ENCODE measurements at regions not wholly inside any gene's neighbourhood (a gene's known extent, or its start where the extent isn't known, plus 50 kb on each side); places are given as distances from the start of the nearest gene placed in this dataset.
A peak's percentile ranks its signal among the peaks of the same experiment; 100 is the strongest.

DNA sequence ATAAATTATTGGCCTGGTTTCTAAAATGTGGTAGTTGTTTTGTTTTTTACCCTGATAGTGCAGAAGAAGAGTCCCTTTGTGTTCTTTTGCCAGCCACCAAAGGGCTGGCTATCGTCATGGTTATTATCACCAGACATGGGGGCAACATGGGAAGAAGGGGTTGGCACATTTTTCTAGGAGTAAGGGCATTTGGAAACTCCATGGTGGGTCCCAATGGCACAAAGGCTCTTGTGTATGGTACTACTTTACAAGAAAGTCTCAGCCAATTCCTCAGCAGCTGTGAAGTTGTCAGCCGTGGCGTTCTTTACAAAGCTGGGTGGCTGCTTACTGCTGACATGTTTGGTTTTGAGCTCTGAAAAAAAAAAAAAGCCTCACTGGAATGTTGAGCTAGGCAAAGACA, 330.4 kb upstream of the ESRRG start:
- in situ Hi-C loops (cut with MboI; ENCODE audit: low sequenced_read_pairs, unreplicated experiment): no loop called here
- no peak for DNase-seq (ENCODE audit: low spot score)
- TF ChIP-seq, protein P1, sequence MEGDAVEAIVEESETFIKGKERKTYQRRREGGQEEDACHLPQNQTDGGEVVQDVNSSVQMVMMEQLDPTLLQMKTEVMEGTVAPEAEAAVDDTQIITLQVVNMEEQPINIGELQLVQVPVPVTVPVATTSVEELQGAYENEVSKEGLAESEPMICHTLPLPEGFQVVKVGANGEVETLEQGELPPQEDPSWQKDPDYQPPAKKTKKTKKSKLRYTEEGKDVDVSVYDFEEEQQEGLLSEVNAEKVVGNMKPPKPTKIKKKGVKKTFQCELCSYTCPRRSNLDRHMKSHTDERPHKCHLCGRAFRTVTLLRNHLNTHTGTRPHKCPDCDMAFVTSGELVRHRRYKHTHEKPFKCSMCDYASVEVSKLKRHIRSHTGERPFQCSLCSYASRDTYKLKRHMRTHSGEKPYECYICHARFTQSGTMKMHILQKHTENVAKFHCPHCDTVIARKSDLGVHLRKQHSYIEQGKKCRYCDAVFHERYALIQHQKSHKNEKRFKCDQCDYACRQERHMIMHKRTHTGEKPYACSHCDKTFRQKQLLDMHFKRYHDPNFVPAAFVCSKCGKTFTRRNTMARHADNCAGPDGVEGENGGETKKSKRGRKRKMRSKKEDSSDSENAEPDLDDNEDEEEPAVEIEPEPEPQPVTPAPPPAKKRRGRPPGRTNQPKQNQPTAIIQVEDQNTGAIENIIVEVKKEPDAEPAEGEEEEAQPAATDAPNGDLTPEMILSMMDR (IDR thresholded peaks at IDR 0.05; ENCODE audit: borderline replicate concordance, control extremely low read depth, extremely low read depth, insufficient read depth, missing control alignments): no peak

DNA sequence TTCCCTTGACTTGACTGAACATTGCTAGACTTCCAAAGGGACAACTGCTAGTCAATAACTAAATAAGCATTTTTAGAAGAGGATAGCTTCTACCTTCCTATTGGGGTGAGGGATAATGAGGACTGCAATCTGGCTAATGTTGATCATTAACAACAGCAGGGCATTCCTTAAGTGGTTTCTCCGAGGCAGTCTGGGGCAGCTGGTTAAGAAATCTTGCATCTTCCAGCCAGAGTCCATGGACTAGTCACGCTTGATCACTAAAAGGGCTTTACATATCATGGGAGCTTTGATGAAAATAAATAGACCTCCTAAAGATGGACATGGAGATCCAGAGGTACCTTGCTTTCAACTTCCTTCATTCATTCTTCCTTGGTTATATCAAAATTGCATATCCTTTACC, 329.4 kb upstream of the ESRRG start:
- no peak for DNase-seq (ENCODE audit: low spot score)
- TF ChIP-seq, protein P1 (IDR thresholded peaks at IDR 0.05; ENCODE audit: borderline replicate concordance, control extremely low read depth, extremely low read depth, insufficient read depth, missing control alignments): no peak
- in situ Hi-C loops (cut with MboI; ENCODE audit: low sequenced_read_pairs, unreplicated experiment): no loop called here

DNA sequence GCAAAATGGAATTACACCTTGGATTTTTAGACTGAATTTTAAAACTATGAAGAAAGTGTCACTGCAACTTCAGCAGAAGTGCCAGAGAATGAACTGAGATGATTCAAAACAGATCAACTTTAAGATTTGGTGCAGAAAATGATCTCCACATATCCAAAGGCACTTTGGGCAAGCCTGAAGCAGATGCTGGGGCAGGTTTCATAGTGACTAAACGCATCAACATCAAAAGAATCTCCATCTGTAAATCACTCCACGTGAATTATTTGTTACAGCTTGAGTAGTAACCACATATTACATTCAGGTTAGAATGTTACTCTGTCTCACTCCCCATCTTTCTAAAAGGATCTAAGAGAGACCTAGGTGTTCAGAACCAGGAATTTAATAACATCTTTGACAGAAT, 329.0 kb upstream of the ESRRG start:
- in situ Hi-C loops (cut with MboI; ENCODE audit: low sequenced_read_pairs, unreplicated experiment): no loop called here
- no peak for DNase-seq (ENCODE audit: low spot score)

GRCh38 chr1:217049721-217050120, 326.5 kb upstream of the ESRRG start:
- no peak for DNase-seq (ENCODE audit: low spot score)
- in situ Hi-C loops (cut with MboI; ENCODE audit: low sequenced_read_pairs, unreplicated experiment): no loop called here
- TF ChIP-seq, protein P1 (IDR thresholded peaks at IDR 0.05; ENCODE audit: borderline replicate concordance, control extremely low read depth, extremely low read depth, insufficient read depth, missing control alignments): no peak

More for the DNA sequence above, 329.0 kb upstream of the ESRRG start:
- TF ChIP-seq, protein P1 (IDR thresholded peaks at IDR 0.05; ENCODE audit: borderline replicate concordance, control extremely low read depth, extremely low read depth, insufficient read depth, missing control alignments): no peak

GRCh38 chr1:217049081-217049480, 325.9 kb upstream of the ESRRG start:
- TF ChIP-seq, protein P1 (IDR thresholded peaks at IDR 0.05; ENCODE audit: borderline replicate concordance, control extremely low read depth, extremely low read depth, insufficient read depth, missing control alignments): no peak
- no peak for DNase-seq (ENCODE audit: low spot score)
- in situ Hi-C loops (cut with MboI; ENCODE audit: low sequenced_read_pairs, unreplicated experiment): no loop called here

DNA sequence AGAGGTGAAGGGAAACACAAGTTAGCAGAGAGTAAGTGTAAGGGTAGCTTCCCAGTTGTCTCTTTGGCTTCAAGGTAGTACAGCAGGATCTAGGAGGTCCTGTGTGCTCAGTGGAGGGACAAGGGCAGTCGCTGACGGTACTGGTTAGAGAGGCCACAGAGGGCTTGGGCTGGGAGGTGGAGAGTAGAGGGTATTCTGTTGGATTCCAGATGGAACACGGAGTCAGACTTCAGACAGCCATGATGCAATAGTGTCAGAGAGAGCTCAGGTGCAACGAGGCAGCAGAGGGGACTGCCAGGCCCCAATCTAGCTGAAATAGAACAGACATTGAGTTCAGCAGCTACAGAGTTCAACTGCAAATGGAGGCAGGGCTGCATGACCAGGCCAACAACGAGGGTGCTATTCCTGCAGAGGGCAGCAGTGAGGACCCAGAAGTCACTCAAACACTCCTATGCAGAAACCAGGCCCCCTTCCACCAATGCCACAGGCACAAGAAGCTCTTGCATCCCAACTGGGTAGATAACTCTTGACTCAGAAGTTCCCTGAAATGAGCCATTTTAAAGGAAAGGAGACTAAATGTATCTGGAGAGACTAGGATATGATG, 325.0 kb upstream of the ESRRG start:
- DNase-seq (ENCODE audit: low spot score): peak; percentile 6
- in situ Hi-C loops (cut with MboI; ENCODE audit: low sequenced_read_pairs, unreplicated experiment): no loop called here

More for the DNA sequence above, 325.0 kb upstream of the ESRRG start:
- TF ChIP-seq, protein P1 (IDR thresholded peaks at IDR 0.05; ENCODE audit: borderline replicate concordance, control extremely low read depth, extremely low read depth, insufficient read depth, missing control alignments): peak; percentile 42
